Heart right ventricle (tissue), 16 donors: ENCODE measurements at regions not wholly inside any gene's neighbourhood (a gene's known extent, or its start where the extent isn't known, plus 50 kb on each side); places are given as distances from the start of the nearest gene placed in this dataset.

Experiments used
- ATAC-seq, 8 donors: fragments of 200-7000 bp; cut with Tn5 transposase; one replicate each; pipeline ENCODE4 v1.9.1; 2020; ENCODE audit warnings: mild to moderate bottlenecking in 8 of 8, moderate library complexity in 8 of 8, moderate number of reproducible peaks in 1 of 8
- DNase-seq, 2 donors: peaks; one replicate each; pipeline ENCODE4 v3.0.0-alpha.2; 2020
- H3K27ac ChIP-seq, 10 donors: fragments of 200-600 bp; sonication (generic) in 2 of 10; one replicate each; pipeline versions ENCODE4 v1.5.0 to v1.8.0; 2020 to 2022; ENCODE audit warnings: mild to moderate bottlenecking in 3 of 10
- H3K27me3 ChIP-seq, 7 donors: fragments of 200-600 bp; one replicate each; pipeline ENCODE4 v1.8.0; 2021 to 2022; ENCODE audit warnings: mild to moderate bottlenecking in 2 of 7
- H3K36me3 ChIP-seq, 9 donors: fragments of 200-600 bp; sonication (generic) in 1 of 9; one replicate each; pipeline versions ENCODE4 v1.5.0 to v1.8.0; 2020 to 2022; ENCODE audit warnings: mild to moderate bottlenecking in 2 of 9
- H3K4me1 ChIP-seq, 9 donors: fragments of 200-600 bp; sonication (generic) in 1 of 9; one replicate each; pipeline versions ENCODE4 v1.5.0 to v1.8.0; 2020 to 2022; ENCODE audit warnings: mild to moderate bottlenecking in 4 of 9
- H3K4me3 ChIP-seq, 10 donors: fragments of 200-600 bp; sonication (generic) in 2 of 10; one replicate each; pipeline versions ENCODE4 v1.5.0 to v1.8.0; 2020 to 2022; ENCODE audit warnings: mild to moderate bottlenecking in 7 of 10, moderate library complexity in 2 of 10
- H3K9me3 ChIP-seq, 11 donors: fragments of 200-600 bp in 10 of 11; sonication (generic) in 2 of 11; one replicate each; pipeline versions ENCODE4 v1.5.0 to v1.8.0; 2013 to 2022; ENCODE audit warnings: mild to moderate bottlenecking in 2 of 11, control low read depth in 1 of 11, moderate library complexity in 1 of 11
- CTCF ChIP-seq, 9 donors: fragments of 200-600 bp; sonication (generic) in 2 of 9; IDR thresholded peaks; one replicate each; pipeline versions ENCODE4 v1.5.0 to v1.8.0; 2021 to 2022; ENCODE audit warnings: antibody characterized with exemption in 9 of 9, mild to moderate bottlenecking in 5 of 9, moderate library complexity in 1 of 9
- WGBS, 2 donors: extraction: QIAGEN DNeasy Blood & Tissue Kit; methylation state at CpG; one replicate each; pipeline ENCODE4 v1.1.7; 2013; ENCODE audit warnings: inconsistent platforms in 1 of 2; 5-methylcytosine and 5-hydroxymethylcytosine counted together
- intact Hi-C, 10 donors: fragments of 100-400 bp; cut with DNase I; formaldehyde crosslinking; loops; one replicate each; pipeline versions ENCODE4 v1.11.1 to v1.14.2; 2022
- donor health status: Arrhythmogenic right ventricular cardiomyopathy.
- donor health status: ischemic (EF 13 %, LVEDD 7.1; RV severe dilation, severe dysfunction).
- donor health status: healthy with polysubstance abuse.
- donor health status: DM: no; HTN: yes; CAD: no.
- donor health status: DM: no; HTN: no; CAD: no.
- donor health status: ischemic (EF 25% LVEDD 6.9; RV normal size, moderate dysfunction).
- donor health status: ischemic (EF 25% LVEDD 5.7; RV mildly dilated, moderate dysfunction).
- donor health status: healthy.
- donor health status: DM: yes; HTN: yes; CAD: no.
- donor health status: Ischemic cardiomyopathy.
- donor health status: ischemic (EF 35%, LVEDD 5.7; RV mildly dilated, moderate dysfunction).
- donor health status: nonischemic (EF 11% LVEDD 7.7; RV severe dilation, severe dysfunction).
- donor health status: DM: yes; HTN: yes; CAD: no.
- donor health status: PGD.
- donor health status: ischemic (EF 29% LVEDD 5.4; RV normal size, mild dysfunction).
- donor health status: nonischemic (EF 23%, LVEDD 6.1; RV moderate dilation, normal function).

GRCh38 chr16:35733971-35734702 is 2274.7 kb downstream of the TP53TG3F start:
- Histone ChIP-seq H3K9me3 (peaks cover 0 to 69% (median 0%) of the 10 kb centered on the region in 11 donors), H3K36me3 (no peaks in the 10 kb centered on the region), H3K27me3 (no peaks in the 10 kb centered on the region), H3K4me1 (peaks cover 0 to 5% (median 0%) of the 10 kb centered on the region in 9 donors), H3K27ac (no peak overlapping the region), H3K4me3 (no peak overlapping the region)
- no peak for TF ChIP-seq CTCF (IDR thresholded peaks at IDR 0.05)
- intact Hi-C loops: no loop called here
- no peak for DNase-seq
- 73 to 76% methylated on average over 18 of the region's 18 CpGs for WGBS, 2 donors
- no peak for ATAC-seq

GRCh38 chr16:35734728-35735402 is 2275.5 kb downstream of the TP53TG3F start:
- ATAC-seq (peak in 1 of 8 donors; percentile 30), DNase-seq (no peak)
- Histone ChIP-seq H3K9me3 (peaks cover 0 to 67% (median 0%) of the 10 kb centered on the region in 11 donors), H3K4me3 (no peak overlapping the region), H3K27me3 (no peaks in the 10 kb centered on the region), H3K36me3 (no peaks in the 10 kb centered on the region), H3K27ac (no peak overlapping the region), H3K4me1 (peaks cover 0 to 2% (median 0%) of the 10 kb centered on the region in 9 donors)
- intact Hi-C loops: no loop called here
- WGBS, 2 donors: 62 to 72% methylated on average over 18 of the region's 18 CpGs
- TF ChIP-seq CTCF (IDR thresholded peaks at IDR 0.05): no peak

- Histone ChIP-seq H3K36me3 (no peaks in the 10 kb centered on the region), H3K27me3 (no peaks in the 10 kb centered on the region), H3K4me1 (peaks cover 0 to 2% (median 0%) of the 10 kb centered on the region in 9 donors), H3K4me3 (no peak overlapping the region), H3K9me3 (peaks cover 0 to 64% (median 0%) of the 10 kb centered on the region in 11 donors), H3K27ac (no peak overlapping the region)
- no peak for DNase-seq
- intact Hi-C loops: no loop called here
- no peak for ATAC-seq
- WGBS, 2 donors: 80 to 86% methylated on average over 27 of the region's 27 CpGs
- TF ChIP-seq CTCF (IDR thresholded peaks at IDR 0.05): no peak
Measured at GRCh38 chr16:35735403-35736251, 2276.2 kb downstream of the TP53TG3F start.

DNA sequence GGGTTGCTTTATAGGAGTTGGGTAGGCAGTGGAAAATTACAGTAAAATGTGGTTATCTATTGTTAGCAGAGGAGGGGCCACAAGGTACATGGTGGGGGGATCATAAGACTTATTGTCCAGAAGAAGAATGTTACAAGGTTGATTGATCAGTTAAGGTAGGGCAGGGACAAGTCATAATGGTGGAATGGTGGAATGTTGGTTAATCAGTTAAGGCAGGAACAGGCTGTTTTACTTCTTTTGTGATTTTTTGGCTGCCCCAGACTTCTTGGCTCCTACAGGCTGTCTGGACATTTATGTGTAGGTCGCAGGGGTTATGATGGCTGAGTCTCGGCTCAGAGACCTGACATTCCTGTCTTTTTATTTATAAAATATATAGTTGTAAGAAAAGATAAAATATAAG is 2277.1 kb downstream of the TP53TG3F start:
- Histone ChIP-seq H3K4me1 (peaks cover 0 to 2% (median 0%) of the 10 kb centered on the region in 9 donors), H3K27ac (no peak overlapping the region), H3K27me3 (no peaks in the 10 kb centered on the region), H3K9me3 (peaks cover 0 to 62% (median 0%) of the 10 kb centered on the region in 11 donors), H3K4me3 (no peak overlapping the region), H3K36me3 (no peaks in the 10 kb centered on the region)
- intact Hi-C loops: no loop called here
- 60 to 71% methylated on average over 2 of the region's 2 CpGs for WGBS, 2 donors
- ATAC-seq: no peak
- DNase-seq: no peak
- no peak for TF ChIP-seq CTCF (IDR thresholded peaks at IDR 0.05)
